OCI-LY1 (cell line): ENCODE measurements at regions not wholly inside any gene's neighbourhood (a gene's known extent, or its start where the extent isn't known, plus 50 kb on each side); places are given as distances from the start of the nearest gene placed in this dataset.

ENCODE experiments used
- EZH2 ChIP-seq: fragments of 200-600 bp; sonication (generic), shearing (Covaris generic); IDR thresholded peaks from 2 replicates; pipeline ENCODE4 v1.8.0; 2017; ENCODE audit warnings: borderline replicate concordance, mixed run types, mild to moderate bottlenecking, antibody characterized with exemption, low read length, moderate library complexity, mixed read lengths
- TF ChIP-seq, protein P1 (sequence below): fragments of 200-600 bp; sonication (generic), shearing (Covaris generic); IDR thresholded peaks from 2 replicates; pipeline ENCODE4 v1.5.1; 2017; ENCODE audit warnings: mild to moderate bottlenecking, antibody characterized with exemption, low read length, moderate library complexity, mixed read lengths

DNA sequence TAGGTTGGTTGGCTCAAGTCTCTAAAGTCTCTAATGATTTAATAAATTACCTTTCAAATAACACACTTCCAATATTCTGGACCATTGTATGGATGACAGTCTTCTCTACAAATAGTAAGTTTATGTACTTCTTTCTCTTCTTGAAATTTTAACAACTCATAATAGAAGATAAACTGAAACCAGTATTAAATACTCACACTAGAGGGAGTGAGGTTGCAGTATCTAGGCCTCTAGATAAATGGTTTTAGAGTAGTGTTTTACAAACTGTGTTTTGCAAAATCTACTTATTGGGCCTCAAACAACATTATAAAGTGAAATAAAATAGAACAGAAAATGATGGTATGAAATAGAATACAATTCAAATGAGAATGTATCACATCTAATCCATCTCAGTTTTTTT lies 479.9 kb upstream of the BRINP3 start:
- TF ChIP-seq EZH2: no peak
- TF ChIP-seq, protein P1, sequence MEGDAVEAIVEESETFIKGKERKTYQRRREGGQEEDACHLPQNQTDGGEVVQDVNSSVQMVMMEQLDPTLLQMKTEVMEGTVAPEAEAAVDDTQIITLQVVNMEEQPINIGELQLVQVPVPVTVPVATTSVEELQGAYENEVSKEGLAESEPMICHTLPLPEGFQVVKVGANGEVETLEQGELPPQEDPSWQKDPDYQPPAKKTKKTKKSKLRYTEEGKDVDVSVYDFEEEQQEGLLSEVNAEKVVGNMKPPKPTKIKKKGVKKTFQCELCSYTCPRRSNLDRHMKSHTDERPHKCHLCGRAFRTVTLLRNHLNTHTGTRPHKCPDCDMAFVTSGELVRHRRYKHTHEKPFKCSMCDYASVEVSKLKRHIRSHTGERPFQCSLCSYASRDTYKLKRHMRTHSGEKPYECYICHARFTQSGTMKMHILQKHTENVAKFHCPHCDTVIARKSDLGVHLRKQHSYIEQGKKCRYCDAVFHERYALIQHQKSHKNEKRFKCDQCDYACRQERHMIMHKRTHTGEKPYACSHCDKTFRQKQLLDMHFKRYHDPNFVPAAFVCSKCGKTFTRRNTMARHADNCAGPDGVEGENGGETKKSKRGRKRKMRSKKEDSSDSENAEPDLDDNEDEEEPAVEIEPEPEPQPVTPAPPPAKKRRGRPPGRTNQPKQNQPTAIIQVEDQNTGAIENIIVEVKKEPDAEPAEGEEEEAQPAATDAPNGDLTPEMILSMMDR: no peak
